ENCODE measurements at regions not wholly inside any gene's neighbourhood (a gene's known extent, or its start where the extent isn't known, plus 50 kb on each side); places are given as distances from the start of the nearest gene placed in this dataset.

- no peak for TF ChIP-seq CTCF (IDR thresholded peaks at IDR 0.05)
- H3K4me3 ChIP-seq (ENCODE audit: low read length): no peak overlapping the region
- DNase-seq: peak in 1 of 14 experiments; percentile 13
- Mint-ChIP-seq H3K9me3 (no peaks in the 10 kb centered on the region), H3K4me1 (ENCODE audit: low read depth) (no peaks in the 10 kb centered on the region), H3K27me3 (no peaks in the 10 kb centered on the region), H3K36me3 (ENCODE audit: low read depth) (no peaks in the 10 kb centered on the region), H3K4me3 (no peak overlapping the region), H3K27ac (no peak overlapping the region)
- H3K27me3 ChIP-seq (ENCODE audit: control insufficient read depth in 1 of 2, insufficient read depth in 2 of 2, low read length in 2 of 2): no peaks in the 10 kb centered on the region
- CTCF ChIA-PET: no interaction called here
- H3K36me3 ChIP-seq (ENCODE audit: insufficient read depth, low read length): no peaks in the 10 kb centered on the region
- no peaks in the 10 kb centered on the region for H3K4me1 ChIP-seq (ENCODE audit: insufficient read depth, low read length)
- H3K9me3 ChIP-seq (ENCODE audit: control insufficient read depth in 1 of 2, insufficient read depth in 1 of 2, low read length in 2 of 2): peaks cover 0 to 6% of the 10 kb centered on the region in 2 experiments
- no peak for ATAC-seq (ENCODE audit: poor library complexity)
- intact Hi-C loops (cut with DNase I, micrococcal nuclease): no loop called here
- POLR2A ChIA-PET: no interaction called here
- H3K27ac ChIP-seq (ENCODE audit: low read depth in 1 of 2, low read length in 2 of 2): no peak overlapping the region
Observed at GRCh38 chr16:9039210-9039609, 52.2 kb upstream of the HAPSTR1 start.

GRCh38 chr16:9040800-9041412 is 50.5 kb upstream of the HAPSTR1 start:
- POLR2A ChIA-PET: no interaction called here

More at GRCh38 chr16:9040800-9041412, 50.5 kb upstream of the HAPSTR1 start:
- H3K36me3 Mint-ChIP-seq (ENCODE audit: low read depth): no peaks in the 10 kb centered on the region
- Histone ChIP-seq H3K27me3 (ENCODE audit: control insufficient read depth in 1 of 2, insufficient read depth in 2 of 2, low read length in 2 of 2) (no peaks in the 10 kb centered on the region), H3K4me1 (ENCODE audit: insufficient read depth, low read length) (no peaks in the 10 kb centered on the region), H3K9me3 (ENCODE audit: control insufficient read depth in 1 of 2, insufficient read depth in 1 of 2, low read length in 2 of 2) (peaks cover 0 to 6% of the 10 kb centered on the region in 2 experiments), H3K4me3 (ENCODE audit: low read length) (no peak overlapping the region), H3K27ac (ENCODE audit: low read depth in 1 of 2, low read length in 2 of 2) (no peak overlapping the region), H3K36me3 (ENCODE audit: insufficient read depth, low read length) (no peaks in the 10 kb centered on the region)
- TF ChIP-seq CTCF (IDR thresholded peaks at IDR 0.05): no peak
- no peak overlapping the region for H3K4me3 Mint-ChIP-seq
- CTCF ChIA-PET: no interaction called here
- no peak overlapping the region for H3K27ac Mint-ChIP-seq
- DNase-seq: no peak
- intact Hi-C loops (cut with DNase I, micrococcal nuclease): no loop called here
- no peaks in the 10 kb centered on the region for H3K27me3 Mint-ChIP-seq
- H3K4me1 Mint-ChIP-seq (ENCODE audit: low read depth): no peaks in the 10 kb centered on the region
- no peak for ATAC-seq (ENCODE audit: poor library complexity)
- H3K9me3 Mint-ChIP-seq: no peaks in the 10 kb centered on the region
